ENCODE measurements at regions not wholly inside any gene's neighbourhood (a gene's known extent, or its start where the extent isn't known, plus 50 kb on each side); places are given as distances from the start of the nearest gene placed in this dataset.

DNA sequence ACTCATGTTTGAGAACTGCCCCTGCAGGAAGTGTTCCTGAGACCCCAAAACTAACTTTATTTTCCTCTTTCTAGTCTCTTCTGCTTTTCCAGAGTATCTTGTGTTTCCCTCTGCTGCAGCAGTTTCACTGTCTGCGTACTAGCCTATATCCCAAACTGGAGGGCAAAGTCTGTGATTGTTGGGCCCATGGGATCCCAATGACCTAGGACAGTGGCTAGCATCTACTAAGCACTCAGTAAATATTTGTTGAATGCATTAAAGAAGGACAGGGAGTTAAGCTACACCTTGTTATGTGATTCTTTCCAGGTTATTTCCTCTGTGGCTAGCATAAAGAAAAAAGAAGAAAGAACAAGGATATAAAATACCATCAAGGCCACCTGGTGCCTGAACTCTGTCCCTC lies 210.6 kb upstream of the PHYHIPL start:
- H4K20me1 ChIP-seq (ENCODE audit: insufficient read depth): no peaks in the 10 kb centered on the region
- no peak overlapping the region for H3K4me3 ChIP-seq (ENCODE audit: low read depth in 2 of 2, low read length in 1 of 2)
- TF ChIP-seq MEF2A (IDR thresholded peaks at IDR 0.05; ENCODE audit: borderline replicate concordance, low read depth) (no peak), RXRA (IDR thresholded peaks at IDR 0.05; ENCODE audit: borderline replicate concordance, low read depth) (no peak), EZH2phosphoT487 (IDR thresholded peaks at IDR 0.05; ENCODE audit: borderline replicate concordance, low read depth) (no peak), FOXM1 (IDR thresholded peaks at IDR 0.05; ENCODE audit: low read depth) (no peak), NFIC (IDR thresholded peaks at IDR 0.05; ENCODE audit: borderline replicate concordance) (no peak), SMC3 (IDR thresholded peaks at IDR 0.05; ENCODE audit: low read depth, low read length) (no peak), GABPA (IDR thresholded peaks at IDR 0.05; ENCODE audit: low read depth) (no peak), TAF1 (IDR thresholded peaks at IDR 0.05; ENCODE audit: borderline replicate concordance, low read depth, low read length) (no peak), ELF1 (IDR thresholded peaks at IDR 0.05) (no peak), EP300 (IDR thresholded peaks at IDR 0.05; ENCODE audit: borderline replicate concordance in 1 of 2, low read depth in 1 of 2, low read length in 1 of 2) (no peak), MXI1 (IDR thresholded peaks at IDR 0.05; ENCODE audit: low read depth, low read length) (no peak), FOSL2 (IDR thresholded peaks at IDR 0.05; ENCODE audit: borderline replicate concordance, low read depth) (no peak)
- TF ChIP-seq, protein P1, sequence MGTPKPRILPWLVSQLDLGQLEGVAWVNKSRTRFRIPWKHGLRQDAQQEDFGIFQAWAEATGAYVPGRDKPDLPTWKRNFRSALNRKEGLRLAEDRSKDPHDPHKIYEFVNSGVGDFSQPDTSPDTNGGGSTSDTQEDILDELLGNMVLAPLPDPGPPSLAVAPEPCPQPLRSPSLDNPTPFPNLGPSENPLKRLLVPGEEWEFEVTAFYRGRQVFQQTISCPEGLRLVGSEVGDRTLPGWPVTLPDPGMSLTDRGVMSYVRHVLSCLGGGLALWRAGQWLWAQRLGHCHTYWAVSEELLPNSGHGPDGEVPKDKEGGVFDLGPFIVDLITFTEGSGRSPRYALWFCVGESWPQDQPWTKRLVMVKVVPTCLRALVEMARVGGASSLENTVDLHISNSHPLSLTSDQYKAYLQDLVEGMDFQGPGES (IDR thresholded peaks at IDR 0.05; ENCODE audit: low read depth, low read length): no peak
- TF ChIP-seq, protein P2, sequence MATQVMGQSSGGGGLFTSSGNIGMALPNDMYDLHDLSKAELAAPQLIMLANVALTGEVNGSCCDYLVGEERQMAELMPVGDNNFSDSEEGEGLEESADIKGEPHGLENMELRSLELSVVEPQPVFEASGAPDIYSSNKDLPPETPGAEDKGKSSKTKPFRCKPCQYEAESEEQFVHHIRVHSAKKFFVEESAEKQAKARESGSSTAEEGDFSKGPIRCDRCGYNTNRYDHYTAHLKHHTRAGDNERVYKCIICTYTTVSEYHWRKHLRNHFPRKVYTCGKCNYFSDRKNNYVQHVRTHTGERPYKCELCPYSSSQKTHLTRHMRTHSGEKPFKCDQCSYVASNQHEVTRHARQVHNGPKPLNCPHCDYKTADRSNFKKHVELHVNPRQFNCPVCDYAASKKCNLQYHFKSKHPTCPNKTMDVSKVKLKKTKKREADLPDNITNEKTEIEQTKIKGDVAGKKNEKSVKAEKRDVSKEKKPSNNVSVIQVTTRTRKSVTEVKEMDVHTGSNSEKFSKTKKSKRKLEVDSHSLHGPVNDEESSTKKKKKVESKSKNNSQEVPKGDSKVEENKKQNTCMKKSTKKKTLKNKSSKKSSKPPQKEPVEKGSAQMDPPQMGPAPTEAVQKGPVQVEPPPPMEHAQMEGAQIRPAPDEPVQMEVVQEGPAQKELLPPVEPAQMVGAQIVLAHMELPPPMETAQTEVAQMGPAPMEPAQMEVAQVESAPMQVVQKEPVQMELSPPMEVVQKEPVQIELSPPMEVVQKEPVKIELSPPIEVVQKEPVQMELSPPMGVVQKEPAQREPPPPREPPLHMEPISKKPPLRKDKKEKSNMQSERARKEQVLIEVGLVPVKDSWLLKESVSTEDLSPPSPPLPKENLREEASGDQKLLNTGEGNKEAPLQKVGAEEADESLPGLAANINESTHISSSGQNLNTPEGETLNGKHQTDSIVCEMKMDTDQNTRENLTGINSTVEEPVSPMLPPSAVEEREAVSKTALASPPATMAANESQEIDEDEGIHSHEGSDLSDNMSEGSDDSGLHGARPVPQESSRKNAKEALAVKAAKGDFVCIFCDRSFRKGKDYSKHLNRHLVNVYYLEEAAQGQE (IDR thresholded peaks at IDR 0.05; ENCODE audit: low read depth, low read length): no peak
- no peaks in the 10 kb centered on the region for H3K9me3 ChIP-seq
- DNase-seq: no peak
- H3K36me3 ChIP-seq (replicated peaks in 1 of 2; ENCODE audit: control insufficient read depth in 1 of 2, insufficient read depth in 2 of 2, low read length in 1 of 2): no peaks in the 10 kb centered on the region
- no peak overlapping the region for H3K27ac ChIP-seq (ENCODE audit: low read depth in 2 of 2, low read length in 1 of 2)
- no peak overlapping the region for H3K9ac ChIP-seq
- no peak overlapping the region for H3K4me2 ChIP-seq
- H3F3A ChIP-seq (replicated peaks; ENCODE audit: insufficient read depth): peaks cover 3% of the 10 kb centered on the region
- no peaks in the 10 kb centered on the region for H3K9me2 ChIP-seq
- WGBS (ENCODE audit: low lambda C conversion rate): 100% methylated on average over 1 of the region's 1 CpG
- no peaks in the 10 kb centered on the region for H3K79me2 ChIP-seq (ENCODE audit: insufficient read depth)
- H2AFZ ChIP-seq (ENCODE audit: low read depth): no peak overlapping the region
- CTCF ChIA-PET: interaction anchor here (1.1 to 6.4 kb wide), 4 partner anchors 13 to 216 kb away, joined by 3 to 34 read pairs (median 3); no protein-coding TSS in a partner anchor
- H3K4me1 ChIP-seq (ENCODE audit: control insufficient read depth in 1 of 2, insufficient read depth in 2 of 2, low read depth in 1 of 2, low read length in 1 of 2): peaks cover 0 to 29% of the 10 kb centered on the region in 2 experiments; a peak in 2 of 4 replicates
- POLR2A ChIA-PET: no interaction called here
- H3K27me3 ChIP-seq (ENCODE audit: insufficient read depth): no peaks in the 10 kb centered on the region; the same call in 1 of the 2 replicates
